SIG-M5 treated with dmso at 0.1 percent for 504 hours (cell line): ENCODE measurements at regions not wholly inside any gene's neighbourhood (a gene's known extent, or its start where the extent isn't known, plus 50 kb on each side); places are given as distances from the start of the nearest gene placed in this dataset.

Source experiments
- DNase-seq: peaks from one replicate; lab custom pipeline; 2025; ENCODE audit not compliant: unreplicated experiment; lab: John Stamatoyannopoulos, UW

DNA sequence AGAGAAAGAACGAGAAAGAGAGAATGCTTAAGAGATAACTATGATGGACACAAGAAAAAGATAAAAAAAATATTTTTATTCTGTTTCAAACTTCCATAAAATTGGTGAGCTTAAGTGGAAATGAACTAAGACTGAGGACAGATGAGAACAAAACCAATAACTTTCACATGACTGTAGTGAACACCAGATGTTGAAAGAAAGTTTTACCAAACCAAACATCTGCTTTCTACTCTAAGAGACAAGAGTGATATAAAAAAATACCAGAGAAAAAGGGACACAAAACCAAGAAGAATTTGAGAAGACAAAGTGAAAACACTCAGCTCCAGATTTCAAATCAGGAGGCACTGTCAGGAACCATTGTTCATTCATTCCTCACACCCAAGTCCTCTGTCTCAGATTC lies 147.9 kb downstream of the IMPG2 start:
- DNase-seq, result no peak

DNA sequence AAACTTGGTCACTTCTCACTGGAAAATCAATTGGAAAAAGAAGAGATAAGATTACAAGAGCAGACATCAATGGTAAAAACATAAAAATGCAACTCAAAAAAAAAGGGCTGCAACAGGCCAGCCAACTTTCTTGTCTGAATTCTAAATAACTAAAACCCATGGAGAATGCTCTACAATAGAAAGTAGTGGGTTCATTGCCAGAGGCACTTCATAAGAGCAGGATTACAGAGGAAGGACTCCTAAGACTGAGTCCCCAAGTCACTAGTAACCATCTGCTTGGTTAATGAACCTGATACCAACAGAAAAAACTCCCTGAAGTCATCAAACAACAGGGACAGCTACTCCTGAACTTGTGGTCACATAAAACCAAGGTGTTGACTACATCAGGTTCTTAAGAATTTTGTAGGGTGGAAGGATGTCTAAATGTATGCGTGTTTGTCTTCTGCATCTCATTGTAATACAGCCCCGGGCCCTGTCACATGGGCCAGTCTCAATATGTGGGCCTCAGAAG lies 148.6 kb downstream of the IMPG2 start:
- DNase-seq, result no peak

DNA sequence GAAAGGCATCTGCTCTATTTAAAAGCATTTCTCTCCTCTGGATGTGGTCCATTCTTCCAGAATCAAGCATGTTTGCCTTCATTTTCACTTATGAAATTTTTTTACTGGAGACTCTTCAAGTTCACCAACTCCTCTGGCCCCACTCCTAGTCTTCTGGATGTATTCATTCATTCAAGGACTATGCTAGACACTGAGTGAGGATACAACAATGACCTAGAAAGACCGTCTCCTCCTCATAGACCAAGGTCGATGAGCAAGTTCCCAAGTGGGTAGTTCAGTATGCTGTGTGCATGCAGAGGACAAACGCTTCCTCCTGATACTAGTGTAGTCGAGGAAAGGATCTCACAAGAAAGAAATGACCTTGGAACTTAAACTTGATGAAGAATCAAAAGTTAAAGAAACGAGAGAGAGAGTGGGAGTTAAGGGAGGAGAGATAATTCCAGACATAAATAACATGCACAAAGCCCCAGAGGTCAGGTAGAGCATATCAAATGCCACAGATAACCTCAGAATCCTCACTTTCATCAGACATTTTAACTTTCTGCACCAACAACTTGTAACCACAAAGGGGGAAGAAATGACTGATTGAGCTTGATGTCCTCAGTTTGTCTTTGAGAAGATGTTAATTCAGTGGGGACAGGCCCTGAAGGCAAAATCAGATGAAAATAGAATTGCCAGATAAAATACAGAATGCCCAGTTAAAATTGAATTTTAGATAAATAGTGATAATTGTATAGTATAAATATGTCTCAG lies 149.4 kb downstream of the IMPG2 start:
- no peak for DNase-seq

DNA sequence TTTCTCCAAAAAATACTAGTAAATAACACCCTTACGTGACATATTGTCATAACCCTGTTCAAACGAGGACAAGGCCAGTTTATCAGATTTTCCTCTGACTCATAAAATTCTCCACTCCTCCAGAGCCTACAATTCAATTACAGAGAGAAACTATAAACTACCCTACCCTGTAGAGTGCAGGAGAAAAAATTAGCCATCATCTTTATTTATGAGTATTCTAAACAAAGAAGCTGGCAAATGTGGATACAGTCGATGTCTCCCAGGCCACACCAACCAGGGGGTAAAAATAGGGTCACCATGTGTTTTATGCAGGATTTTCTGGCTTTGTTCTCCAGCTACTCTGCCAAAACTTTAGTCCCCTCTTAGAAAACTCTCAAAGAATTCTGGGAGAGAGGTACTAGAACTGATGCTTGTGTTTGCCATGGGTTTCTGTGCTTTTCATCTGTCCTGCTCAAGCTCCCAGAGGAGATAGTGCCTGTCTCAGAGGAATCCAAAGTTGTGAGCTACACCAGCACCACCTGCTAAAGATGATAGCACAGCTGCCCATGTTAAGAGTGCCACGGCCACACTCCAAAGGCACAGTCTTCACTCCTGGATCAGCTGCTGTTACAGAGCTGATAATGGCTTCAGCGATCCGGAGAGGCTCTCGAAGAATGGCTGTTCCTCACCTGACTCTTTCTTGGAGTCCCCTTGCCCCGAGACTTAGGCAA lies 150.2 kb downstream of the IMPG2 start:
- no peak for DNase-seq

DNA sequence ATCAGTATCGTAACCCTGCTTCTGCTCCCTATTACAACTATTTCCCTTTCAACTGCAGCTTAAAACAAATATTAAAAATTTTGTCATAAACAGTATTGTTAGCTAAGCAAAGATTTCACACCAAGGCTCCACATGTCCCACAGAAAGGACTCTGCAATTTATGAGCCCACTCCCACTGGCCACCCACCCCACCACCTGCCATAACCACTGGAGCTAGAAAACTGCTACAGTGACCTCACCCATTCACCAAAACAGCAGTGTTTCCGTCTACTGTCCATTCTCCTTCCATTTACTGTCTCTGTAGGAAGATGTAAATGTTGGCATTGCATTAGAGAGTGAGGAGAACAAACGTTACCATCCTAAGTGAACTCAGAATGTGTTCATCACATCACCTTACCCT lies 150.9 kb downstream of the IMPG2 start:
- no peak for DNase-seq

DNA sequence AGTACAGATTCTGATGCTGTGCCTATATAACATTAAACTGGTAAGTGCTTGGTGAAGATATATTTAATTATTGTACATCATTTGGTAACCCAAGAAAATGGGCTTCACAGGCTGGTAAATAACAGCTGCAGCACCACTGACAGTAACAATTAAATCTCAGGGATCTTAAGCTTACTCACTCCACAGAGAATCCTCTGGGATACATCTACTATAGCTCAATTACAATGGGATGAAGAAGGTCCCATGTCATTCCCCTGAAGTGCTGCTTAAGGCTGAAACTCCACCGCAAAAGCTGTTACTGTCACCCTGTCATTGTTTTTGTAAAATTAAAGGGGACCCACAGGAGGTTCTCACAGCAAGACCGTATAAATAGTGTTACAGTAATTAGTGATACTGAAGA lies 153.0 kb downstream of the IMPG2 start:
- DNase-seq, result no peak

DNA sequence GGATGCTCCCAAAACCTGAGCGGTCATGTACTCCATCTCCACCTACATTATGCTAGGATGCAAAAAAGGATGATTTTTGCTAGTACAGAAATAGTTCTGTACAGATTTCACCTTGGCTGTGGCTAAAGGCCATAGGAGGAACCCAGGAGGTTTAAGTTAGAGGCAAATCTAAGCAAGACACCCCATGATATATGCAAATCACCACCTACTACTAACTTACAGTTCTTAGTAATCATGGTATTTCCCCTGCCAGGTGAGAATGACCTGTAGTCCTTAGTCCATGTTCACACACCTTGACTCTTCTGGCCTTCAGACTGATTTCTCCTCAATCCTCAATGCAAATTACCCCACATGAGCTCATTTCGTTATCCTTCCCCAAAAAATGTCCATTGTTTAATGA lies 154.2 kb downstream of the IMPG2 start:
- DNase-seq, result no peak

DNA sequence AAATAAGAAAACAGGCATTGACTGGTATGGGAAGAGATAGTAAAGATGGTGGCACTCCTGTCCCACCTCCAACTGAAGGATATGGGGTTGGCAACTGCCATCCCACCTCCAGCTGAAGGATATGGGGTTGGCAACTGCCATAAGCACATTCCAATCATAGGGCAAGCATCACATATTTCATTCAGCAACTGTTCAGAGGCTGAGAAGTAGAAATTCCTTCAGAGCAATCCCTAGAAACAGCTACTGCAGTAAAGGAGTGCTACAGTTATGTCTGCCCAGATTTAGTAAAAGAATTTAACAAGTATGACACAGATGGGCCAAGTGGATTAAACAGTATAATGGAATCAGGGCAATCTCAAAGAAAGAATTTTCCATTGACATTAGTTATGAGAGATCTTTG lies 156.8 kb downstream of the IMPG2 start:
- no peak for DNase-seq

DNA sequence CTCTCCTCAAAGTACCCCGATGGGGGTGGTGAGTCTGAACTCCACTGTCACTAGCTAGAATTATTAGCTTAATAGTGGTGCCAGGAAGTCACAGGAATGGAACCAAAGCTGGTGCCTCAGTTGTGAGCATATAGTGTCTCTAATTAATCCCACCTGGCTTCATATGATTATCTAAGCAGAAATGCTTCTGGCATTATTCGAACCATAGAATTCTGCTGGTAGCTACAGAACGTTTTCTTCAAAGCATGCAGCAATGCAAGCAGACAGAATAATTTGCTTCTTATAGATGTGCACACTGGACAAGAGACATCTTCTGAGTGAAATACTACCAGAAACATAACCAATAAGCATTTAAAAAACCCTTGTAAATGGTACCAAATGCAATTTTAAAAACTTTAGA lies 160.9 kb downstream of the IMPG2 start:
- no peak for DNase-seq

DNA sequence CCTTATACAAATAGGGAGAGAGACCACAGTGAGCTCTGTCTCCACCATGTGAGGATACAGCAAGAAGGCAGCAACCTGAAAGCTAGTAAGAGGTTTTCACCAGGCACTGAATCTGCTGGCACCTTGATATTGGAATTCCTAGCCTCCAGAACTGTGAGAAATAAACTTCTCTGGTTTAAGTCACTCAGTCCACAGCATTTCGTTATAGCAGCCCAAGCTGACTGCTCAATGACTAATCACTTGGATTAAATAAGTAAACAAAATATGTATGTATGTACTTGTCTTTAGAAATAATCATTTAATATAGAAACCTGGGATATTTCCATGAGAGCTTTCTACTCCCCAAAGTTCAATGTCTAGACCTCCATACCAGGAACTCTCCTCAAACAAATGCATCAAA lies 162.0 kb downstream of the IMPG2 start:
- no peak for DNase-seq

DNA sequence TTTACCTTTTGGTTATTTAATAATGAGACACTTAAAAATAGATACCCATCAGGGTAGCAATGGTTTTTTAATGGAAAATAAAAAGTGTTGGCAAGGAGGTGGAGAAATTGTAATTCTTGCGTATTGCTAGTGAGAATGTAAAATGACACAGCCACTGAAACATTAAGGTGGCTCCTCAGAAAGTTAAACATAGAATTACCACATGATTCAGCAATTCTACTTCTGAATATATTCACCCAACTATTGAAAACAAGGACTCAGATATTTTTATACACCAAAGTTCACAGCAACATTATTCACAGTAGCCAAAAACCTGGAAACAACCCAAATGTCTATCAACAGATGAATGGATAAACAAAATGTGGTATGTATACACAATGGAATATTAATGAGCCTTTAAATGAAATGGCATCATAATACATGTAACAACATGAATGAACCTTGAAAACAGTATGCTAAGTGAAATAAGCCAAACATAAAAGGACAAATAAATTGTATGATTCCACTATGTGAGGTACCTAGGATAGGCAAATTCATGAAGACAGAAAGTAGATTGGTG lies 163.5 kb downstream of the IMPG2 start:
- DNase-seq, result no peak

DNA sequence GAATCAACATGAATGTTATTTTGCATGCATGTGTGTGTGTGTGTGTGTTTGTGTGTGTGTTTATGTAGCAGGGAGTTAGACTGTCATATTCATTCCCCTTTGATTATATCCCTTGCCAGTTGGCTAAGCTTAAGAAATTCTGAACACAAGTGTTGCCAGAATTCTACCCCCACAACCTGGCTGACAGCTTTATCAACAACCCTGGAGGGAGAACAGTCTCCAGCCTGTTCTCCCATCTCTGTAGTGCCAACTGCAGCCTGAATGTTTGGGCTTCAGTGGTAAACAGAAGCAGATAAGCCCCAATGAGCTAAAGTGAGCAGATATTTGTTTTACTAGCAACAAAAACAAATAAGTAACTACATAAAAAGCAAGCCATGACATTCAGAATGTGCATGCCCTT lies 162.6 kb upstream of the ABI3BP start:
- no peak for DNase-seq

DNA sequence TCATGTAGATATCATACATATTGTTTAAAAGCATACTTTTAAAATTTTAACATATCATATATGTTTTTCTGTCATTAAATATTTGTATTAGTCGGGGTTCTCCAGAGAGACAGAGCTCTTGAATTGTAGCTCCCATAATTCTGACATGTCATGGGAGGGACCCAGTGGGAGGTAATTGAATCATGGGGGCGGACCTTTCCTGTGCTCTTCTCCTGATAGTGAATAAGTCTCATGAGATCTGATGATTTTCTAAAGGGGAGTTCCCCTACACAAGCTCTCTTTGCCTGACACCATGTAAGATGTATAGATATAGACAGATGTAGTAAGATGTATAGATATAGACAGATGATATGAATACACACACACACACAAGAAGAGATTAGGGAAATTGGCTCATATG lies 161.2 kb upstream of the ABI3BP start:
- no peak for DNase-seq

DNA sequence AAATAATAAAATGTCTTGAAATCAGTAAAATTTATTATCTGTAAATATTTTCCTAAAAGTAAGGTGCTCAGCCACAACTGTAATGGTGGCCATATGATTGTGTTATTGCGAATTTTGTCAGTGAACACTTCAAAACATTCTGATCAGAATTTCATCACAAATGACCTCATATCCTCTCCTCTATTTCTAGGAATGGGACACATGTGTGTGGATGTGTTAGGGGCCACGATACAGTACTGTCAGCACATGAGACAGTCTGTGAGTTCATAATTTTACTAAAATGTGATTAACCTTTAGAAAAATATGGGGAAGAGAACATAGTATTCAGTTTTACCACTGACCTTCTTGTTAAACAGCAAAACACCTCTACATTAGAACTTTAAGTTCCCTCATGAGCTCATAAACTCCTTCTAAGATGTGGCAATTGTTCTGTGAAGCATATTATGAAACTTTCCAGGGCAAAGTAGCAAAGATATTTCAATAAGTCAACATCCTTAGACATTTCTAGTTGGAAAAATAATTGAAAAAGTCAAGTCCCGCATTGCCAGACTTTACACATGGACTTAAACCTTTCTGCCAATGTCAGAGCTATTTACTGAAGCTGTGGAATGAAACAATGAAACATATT lies 158.2 kb upstream of the ABI3BP start:
- no peak for DNase-seq

DNA sequence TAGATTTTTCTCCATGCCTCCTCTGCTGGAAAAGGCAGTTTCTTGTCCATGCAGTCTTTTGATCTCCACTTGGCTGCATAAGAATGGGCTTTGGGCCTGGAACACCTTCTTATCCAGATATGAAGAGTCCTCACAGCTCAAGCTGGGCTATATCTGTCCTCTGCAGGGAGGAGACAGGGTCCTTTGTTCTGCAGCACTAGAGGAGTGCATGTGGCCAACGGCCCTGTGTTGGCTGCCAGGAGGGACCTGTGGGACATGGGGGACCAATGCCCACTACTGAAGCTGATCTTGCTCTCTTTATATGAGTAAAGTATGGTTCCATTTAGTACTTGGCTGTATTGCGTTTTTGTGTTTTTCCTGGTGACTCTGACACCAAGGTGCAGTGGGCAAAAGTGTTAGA lies 157.3 kb upstream of the ABI3BP start:
- DNase-seq, result no peak

DNA sequence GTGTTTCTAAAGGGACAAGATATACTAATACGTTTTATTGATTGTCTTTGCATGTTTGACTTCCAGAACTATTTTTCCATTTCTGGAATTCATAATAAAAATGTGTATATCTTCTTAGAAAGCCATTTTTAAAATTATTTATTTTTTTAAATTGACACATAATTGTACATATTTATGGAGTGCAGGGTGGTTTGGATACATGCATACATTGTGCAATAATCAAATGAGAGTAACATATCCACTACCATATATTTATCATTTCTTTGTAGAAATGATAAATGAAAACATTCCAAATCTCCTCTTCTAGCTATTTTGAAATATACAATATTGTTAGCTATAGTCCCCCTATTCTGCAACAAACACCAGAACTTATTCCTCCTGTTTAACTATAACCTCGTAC lies 156.5 kb upstream of the ABI3BP start:
- no peak for DNase-seq

DNA sequence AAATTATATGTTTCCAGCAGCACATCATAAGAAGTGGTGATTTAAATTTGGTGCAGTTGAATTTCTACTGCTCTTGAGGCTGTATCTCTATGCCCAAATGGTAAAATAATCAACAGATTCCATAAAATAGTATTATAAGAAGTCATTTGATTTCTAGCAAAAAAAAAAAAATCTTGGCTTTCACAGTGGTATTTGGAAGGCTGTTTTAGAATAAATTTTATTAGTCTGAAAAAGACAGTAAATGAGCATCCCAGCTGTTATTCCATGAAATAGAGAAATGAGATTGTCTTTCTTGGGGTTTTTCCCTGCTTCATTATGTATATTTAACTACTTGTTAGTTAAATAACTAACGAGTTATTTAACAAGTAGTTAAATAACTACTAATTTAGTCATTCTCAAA lies 156.0 kb upstream of the ABI3BP start:
- DNase-seq, result no peak

DNA sequence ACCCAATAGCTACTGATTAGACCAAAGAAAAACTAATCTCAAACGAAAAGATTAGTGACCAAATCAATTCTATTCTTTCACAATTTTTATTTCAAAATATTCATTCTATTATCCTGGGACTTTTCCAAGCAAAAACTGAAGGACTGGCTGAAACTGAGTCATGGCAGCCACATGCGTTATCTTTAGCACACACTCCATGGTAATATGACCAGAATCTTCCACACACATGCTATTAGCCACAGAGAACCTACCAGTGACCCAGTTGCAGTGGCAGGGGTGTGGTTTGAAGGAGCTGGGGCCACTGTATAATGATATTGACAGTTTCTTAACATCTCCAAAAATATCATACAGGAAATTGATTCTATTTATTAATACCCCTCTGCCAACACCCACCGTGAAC lies 154.8 kb upstream of the ABI3BP start:
- DNase-seq, result no peak

DNA sequence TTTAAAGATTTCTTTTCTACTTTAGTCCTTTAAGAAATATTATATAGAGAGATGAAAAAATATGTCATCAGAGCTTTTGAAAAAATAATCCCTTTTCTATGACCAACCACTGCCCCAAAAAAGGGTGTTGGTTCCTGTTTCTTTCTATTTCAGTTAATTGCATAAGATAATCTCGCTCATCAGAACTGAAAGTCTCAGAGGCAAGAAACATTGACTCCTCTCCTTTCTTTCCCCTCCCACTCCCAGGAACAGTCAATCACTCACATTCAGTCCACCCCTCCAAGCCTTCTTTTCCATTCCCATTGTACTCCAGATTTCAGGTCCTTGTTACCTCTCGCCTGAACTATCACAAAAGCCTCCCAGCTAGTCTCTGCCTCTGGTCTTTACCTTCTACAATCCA lies 153.7 kb upstream of the ABI3BP start:
- DNase-seq, result peak; percentile 23

DNA sequence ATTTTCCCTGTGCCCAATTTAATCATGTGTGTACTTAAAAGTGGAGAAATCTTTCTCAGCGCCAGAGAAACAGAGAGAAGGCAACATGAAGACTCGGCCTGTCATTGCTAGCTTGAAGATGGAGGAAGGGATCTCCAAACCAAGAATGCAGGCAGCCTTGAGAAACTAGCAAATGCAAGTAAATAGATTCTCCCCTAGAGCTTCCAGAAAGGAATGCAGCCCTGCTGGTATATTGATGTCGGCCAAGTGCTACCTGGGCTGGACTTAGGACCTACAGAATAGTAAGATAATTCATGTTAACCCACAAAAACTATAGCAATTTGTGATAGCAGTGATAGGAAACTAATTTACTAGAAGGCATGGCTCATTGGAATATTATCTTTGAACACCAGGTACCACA lies 150.9 kb upstream of the ABI3BP start:
- no peak for DNase-seq

DNA sequence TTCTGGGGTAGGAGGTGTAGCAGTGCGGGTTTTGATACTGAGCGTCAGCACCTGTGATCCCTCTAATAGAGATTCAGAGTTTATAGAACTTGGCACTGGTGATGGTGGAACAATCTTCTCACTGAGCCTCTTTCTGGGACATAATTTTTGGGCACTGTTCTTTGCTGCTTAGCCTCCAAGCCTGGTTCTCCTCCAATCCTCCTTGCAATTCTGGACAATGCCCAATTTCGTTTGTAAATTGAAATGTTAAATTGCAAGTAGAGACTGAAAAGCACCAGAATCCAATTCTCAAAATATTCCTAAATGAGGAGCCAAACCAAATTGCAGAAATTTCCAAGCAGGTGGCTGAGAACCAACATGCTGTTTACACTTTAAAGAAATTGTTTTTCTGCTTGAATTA lies 149.8 kb upstream of the ABI3BP start:
- no peak for DNase-seq

DNA sequence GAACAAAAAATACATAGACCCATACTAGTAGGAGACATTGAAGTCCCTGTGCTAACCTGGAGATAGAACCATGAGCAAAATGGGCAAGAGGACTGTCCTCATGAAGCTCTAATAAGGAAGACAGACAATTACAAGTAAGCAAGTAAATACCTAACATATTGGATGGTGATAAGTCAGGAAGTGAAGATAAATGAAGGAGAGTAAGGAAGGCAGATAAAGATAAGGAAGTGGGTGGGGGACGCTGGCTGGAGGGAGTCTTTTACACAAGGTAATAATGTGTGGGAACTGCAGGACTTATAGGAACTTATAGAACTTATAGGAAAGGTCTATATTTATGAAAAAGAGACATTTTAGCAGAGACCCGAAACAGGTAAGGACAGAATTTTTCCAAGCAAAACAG lies 148.9 kb upstream of the ABI3BP start:
- no peak for DNase-seq
